ENCODE measurements at regions not wholly inside any gene's neighbourhood (a gene's known extent, or its start where the extent isn't known, plus 50 kb on each side); places are given as distances from the start of the nearest gene placed in this dataset.
"Not testable (repeated sequence)": the region's sequence is repeated elsewhere in the genome, so short reads cannot be mapped to it uniquely, and the experiment has no call there.

- Mint-ChIP-seq H3K9me3 (ENCODE audit: unreplicated experiment) (no peaks in the 10 kb centered on the region), H3K36me3 (ENCODE audit: unreplicated experiment) (no peaks in the 10 kb centered on the region), H3K27ac (ENCODE audit: unreplicated experiment) (no peak overlapping the region), H3K4me1 (ENCODE audit: low read depth, unreplicated experiment) (no peaks in the 10 kb centered on the region), H3K27me3 (ENCODE audit: unreplicated experiment) (no peaks in the 10 kb centered on the region), H3K4me3 (ENCODE audit: unreplicated experiment) (no peak overlapping the region)
- DNase-seq = no peak
- TF ChIP-seq CTCF (IDR thresholded peaks at IDR 0.05; ENCODE audit: partially characterized antibody, unreplicated experiment) = no peak
Observed at GRCh38 chr1:102163799-102164198, 167.1 kb upstream of the OLFM3 start.

GRCh38 chr1:102151242-102151641 lies 154.5 kb upstream of the OLFM3 start:
- Mint-ChIP-seq H3K27ac (ENCODE audit: unreplicated experiment) (no peak overlapping the region), H3K4me3 (ENCODE audit: unreplicated experiment) (no peak overlapping the region), H3K9me3 (ENCODE audit: unreplicated experiment) (no peaks in the 10 kb centered on the region), H3K4me1 (ENCODE audit: low read depth, unreplicated experiment) (no peaks in the 10 kb centered on the region), H3K27me3 (ENCODE audit: unreplicated experiment) (no peaks in the 10 kb centered on the region), H3K36me3 (ENCODE audit: unreplicated experiment) (no peaks in the 10 kb centered on the region)
- no peak for TF ChIP-seq CTCF (IDR thresholded peaks at IDR 0.05; ENCODE audit: partially characterized antibody, unreplicated experiment)
- DNase-seq = no peak

- H3K4me1 Mint-ChIP-seq (ENCODE audit: low read depth, unreplicated experiment) = no peaks in the 10 kb centered on the region
- H3K4me3 Mint-ChIP-seq (ENCODE audit: unreplicated experiment) = no peak overlapping the region
- no peak for DNase-seq
- no peaks in the 10 kb centered on the region for H3K36me3 Mint-ChIP-seq (ENCODE audit: unreplicated experiment)
- no peak overlapping the region for H3K27ac Mint-ChIP-seq (ENCODE audit: unreplicated experiment)
- TF ChIP-seq CTCF (IDR thresholded peaks at IDR 0.05; ENCODE audit: partially characterized antibody, unreplicated experiment) = no peak
- no peaks in the 10 kb centered on the region for H3K9me3 Mint-ChIP-seq (ENCODE audit: unreplicated experiment)
- H3K27me3 Mint-ChIP-seq (ENCODE audit: unreplicated experiment) = no peaks in the 10 kb centered on the region
Observed at GRCh38 chr1:102120910-102121309, 124.2 kb upstream of the OLFM3 start.

GRCh38 chr1:102118150-102118549 lies 121.4 kb upstream of the OLFM3 start:
- DNase-seq = no peak
- H3K4me3 Mint-ChIP-seq (ENCODE audit: unreplicated experiment) = no peak overlapping the region
- H3K4me1 Mint-ChIP-seq (ENCODE audit: low read depth, unreplicated experiment) = no peaks in the 10 kb centered on the region
- no peaks in the 10 kb centered on the region for H3K9me3 Mint-ChIP-seq (ENCODE audit: unreplicated experiment)
- H3K27ac Mint-ChIP-seq (ENCODE audit: unreplicated experiment) = no peak overlapping the region
- no peaks in the 10 kb centered on the region for H3K36me3 Mint-ChIP-seq (ENCODE audit: unreplicated experiment)
- TF ChIP-seq CTCF (IDR thresholded peaks at IDR 0.05; ENCODE audit: partially characterized antibody, unreplicated experiment) = no peak
- no peaks in the 10 kb centered on the region for H3K27me3 Mint-ChIP-seq (ENCODE audit: unreplicated experiment)

- no peaks in the 10 kb centered on the region for H3K4me1 Mint-ChIP-seq (ENCODE audit: low read depth, unreplicated experiment)
- H3K36me3 Mint-ChIP-seq (ENCODE audit: unreplicated experiment) = no peaks in the 10 kb centered on the region
- H3K9me3 Mint-ChIP-seq (ENCODE audit: unreplicated experiment) = no peaks in the 10 kb centered on the region
- no peak overlapping the region for H3K27ac Mint-ChIP-seq (ENCODE audit: unreplicated experiment)
- no peak overlapping the region for H3K4me3 Mint-ChIP-seq (ENCODE audit: unreplicated experiment)
- no peak for DNase-seq
- peaks cover 2% of the 10 kb centered on the region for H3K27me3 Mint-ChIP-seq (ENCODE audit: unreplicated experiment)
- no peak for TF ChIP-seq CTCF (IDR thresholded peaks at IDR 0.05; ENCODE audit: partially characterized antibody, unreplicated experiment)
Observed at GRCh38 chr1:102110586-102110985, 113.9 kb upstream of the OLFM3 start.

GRCh38 chr1:102109493-102109892 lies 112.8 kb upstream of the OLFM3 start:
- H3K9me3 Mint-ChIP-seq (ENCODE audit: unreplicated experiment); H3K36me3 Mint-ChIP-seq (ENCODE audit: unreplicated experiment); DNase-seq; H3K4me3 Mint-ChIP-seq (ENCODE audit: unreplicated experiment); H3K4me1 Mint-ChIP-seq (ENCODE audit: low read depth, unreplicated experiment); H3K27ac Mint-ChIP-seq (ENCODE audit: unreplicated experiment); H3K27me3 Mint-ChIP-seq (ENCODE audit: unreplicated experiment): not testable (repeated sequence)
